HEK293 (cell line): ENCODE measurements at regions not wholly inside any gene's neighbourhood (a gene's known extent, or its start where the extent isn't known, plus 50 kb on each side); places are given as distances from the start of the nearest gene placed in this dataset.

Source experiments
- PRDM1 ChIP-seq: fragments of 450-650 bp; formaldehyde crosslinking; IDR thresholded peaks from 2 replicates; pipeline ENCODE4; 2016; ENCODE audit warnings: missing biosample characterization, missing genetic modification characterization
- RBAK ChIP-seq: fragments of 450-650 bp; formaldehyde crosslinking; IDR thresholded peaks from 2 replicates; pipeline ENCODE4 v1.5.1; 2016; ENCODE audit warnings: missing biosample characterization, missing genetic modification characterization
- SP7 ChIP-seq: fragments of 450-650 bp; formaldehyde crosslinking; IDR thresholded peaks from 2 replicates; pipeline ENCODE4 v1.5.1; 2016; ENCODE audit warnings: missing biosample characterization, missing genetic modification characterization
- TCF7L2 ChIP-seq: IDR thresholded peaks from 2 replicates; pipeline ENCODE4 v1.6.1; 2011; ENCODE audit warnings: low read depth, mild to moderate bottlenecking, inconsistent platforms, low read length, moderate library complexity, borderline replicate concordance
- TRIM28 ChIP-seq: IDR thresholded peaks from 2 replicates; pipeline ENCODE4 v1.6.1; 2011; ENCODE audit warnings: low read length, control low read depth, borderline replicate concordance
- YY2 ChIP-seq: fragments of 450-650 bp; formaldehyde crosslinking; IDR thresholded peaks from 2 replicates; pipeline ENCODE4 v1.5.1; 2016; ENCODE audit warnings: missing biosample characterization, missing genetic modification characterization
- ZBTB1 ChIP-seq: fragments of 450-650 bp; formaldehyde crosslinking; IDR thresholded peaks from 2 replicates; pipeline ENCODE4 v1.5.1; 2016; ENCODE audit warnings: missing biosample characterization, missing genetic modification characterization
- ZFP3 ChIP-seq: fragments of 450-650 bp; formaldehyde crosslinking; IDR thresholded peaks from 2 replicates; pipeline ENCODE4 v1.5.1; 2016; ENCODE audit warnings: low read depth, missing biosample characterization, missing genetic modification characterization
- ZFP41 ChIP-seq: fragments of 450-650 bp; formaldehyde crosslinking; IDR thresholded peaks from 2 replicates; pipeline ENCODE4 v1.5.1; 2016; ENCODE audit warnings: missing biosample characterization, missing genetic modification characterization, borderline replicate concordance
- ZFP69B ChIP-seq: fragments of 450-650 bp; formaldehyde crosslinking; IDR thresholded peaks from 2 replicates; pipeline ENCODE4 v1.5.1; 2016; ENCODE audit warnings: missing biosample characterization, missing genetic modification characterization
- ZNF16 ChIP-seq: fragments of 450-650 bp; formaldehyde crosslinking; IDR thresholded peaks from 2 replicates; pipeline ENCODE4 v1.5.1; 2016; ENCODE audit warnings: low read depth, missing biosample characterization, missing genetic modification characterization
- ZNF350 ChIP-seq: fragments of 450-650 bp; formaldehyde crosslinking; IDR thresholded peaks from 2 replicates; pipeline ENCODE4 v1.5.0; 2017; ENCODE audit warnings: missing biosample characterization, mild to moderate bottlenecking, missing genetic modification characterization
- ZNF366 ChIP-seq: fragments of 450-650 bp; formaldehyde crosslinking; conservative IDR thresholded peaks from 2 replicates; pipeline ENCODE4 v1.5.1; 2016; ENCODE audit warnings: missing biosample characterization, missing genetic modification characterization
- ZNF391 ChIP-seq: fragments of 450-650 bp; formaldehyde crosslinking; IDR thresholded peaks from 2 replicates; pipeline ENCODE4 v1.5.1; 2016; ENCODE audit warnings: low read depth, missing biosample characterization, missing genetic modification characterization, borderline replicate concordance
- ZNF416 ChIP-seq: fragments of 450-650 bp; formaldehyde crosslinking; IDR thresholded peaks from 2 replicates; pipeline ENCODE4 v1.5.1; 2016; ENCODE audit warnings: missing biosample characterization, missing genetic modification characterization
- ZNF423 ChIP-seq: fragments of 450-650 bp; formaldehyde crosslinking; IDR thresholded peaks from 2 replicates; pipeline ENCODE4 v1.5.1; 2016; ENCODE audit warnings: missing biosample characterization, missing genetic modification characterization
- ZNF426 ChIP-seq: fragments of 450-650 bp; formaldehyde crosslinking; IDR thresholded peaks from 2 replicates; pipeline ENCODE4 v1.5.1; 2017; ENCODE audit warnings: missing biosample characterization, missing genetic modification characterization, mild to moderate bottlenecking, inconsistent platforms, moderate library complexity
- ZNF549 ChIP-seq: fragments of 450-650 bp; IDR thresholded peaks from 2 replicates; pipeline ENCODE4 v1.5.1; 2018; ENCODE audit warnings: missing biosample characterization, missing genetic modification characterization, mild to moderate bottlenecking, inconsistent platforms, moderate library complexity
- ZNF600 ChIP-seq: fragments of 450-650 bp; formaldehyde crosslinking; IDR thresholded peaks from 2 replicates; pipeline ENCODE4 v1.5.1; 2016; ENCODE audit warnings: missing biosample characterization, missing genetic modification characterization
- ZNF621 ChIP-seq: fragments of 450-650 bp; formaldehyde crosslinking; IDR thresholded peaks from 2 replicates; pipeline ENCODE4 v1.5.1; 2017; ENCODE audit warnings: missing biosample characterization, missing genetic modification characterization
- ZNF654 ChIP-seq: fragments of 450-650 bp; formaldehyde crosslinking; IDR thresholded peaks from 2 replicates; pipeline ENCODE4 v1.5.1; 2016; ENCODE audit warnings: low read depth, missing biosample characterization, missing genetic modification characterization
- ZNF76 ChIP-seq: fragments of 450-650 bp; formaldehyde crosslinking; IDR thresholded peaks from 2 replicates; pipeline ENCODE4; 2016; ENCODE audit warnings: low read depth, missing biosample characterization, missing genetic modification characterization, borderline replicate concordance
- ZSCAN16 ChIP-seq: fragments of 450-650 bp; formaldehyde crosslinking; IDR thresholded peaks from 2 replicates; pipeline ENCODE4 v1.5.1; 2016; ENCODE audit warnings: missing biosample characterization, missing genetic modification characterization
- TF ChIP-seq, protein P1 (sequence below): fragments of 450-650 bp; formaldehyde crosslinking; IDR thresholded peaks from 2 replicates; pipeline ENCODE4 v1.5.1; 2016; ENCODE audit warnings: missing biosample characterization, missing genetic modification characterization
- TF ChIP-seq, protein P2 (sequence below): fragments of 450-650 bp; IDR thresholded peaks from 2 replicates; pipeline ENCODE4 v1.5.1; 2018; ENCODE audit warnings: missing biosample characterization, mild to moderate bottlenecking, missing genetic modification characterization
- TF ChIP-seq, protein P3 (sequence below): fragments of 450-650 bp; formaldehyde crosslinking; IDR thresholded peaks from 2 replicates; pipeline ENCODE4 v1.5.1; 2016; ENCODE audit warnings: missing biosample characterization, missing genetic modification characterization
- TF ChIP-seq, protein P4 (sequence below): fragments of 450-650 bp; formaldehyde crosslinking; IDR thresholded peaks from 2 replicates; pipeline ENCODE4 v1.5.1; 2016; ENCODE audit warnings: missing biosample characterization, missing genetic modification characterization
- TF ChIP-seq, protein P5 (sequence below): fragments of 450-650 bp; formaldehyde crosslinking; IDR thresholded peaks from 2 replicates; pipeline ENCODE4 v1.5.1; 2016; ENCODE audit warnings: missing biosample characterization, missing genetic modification characterization, borderline replicate concordance

DNA sequence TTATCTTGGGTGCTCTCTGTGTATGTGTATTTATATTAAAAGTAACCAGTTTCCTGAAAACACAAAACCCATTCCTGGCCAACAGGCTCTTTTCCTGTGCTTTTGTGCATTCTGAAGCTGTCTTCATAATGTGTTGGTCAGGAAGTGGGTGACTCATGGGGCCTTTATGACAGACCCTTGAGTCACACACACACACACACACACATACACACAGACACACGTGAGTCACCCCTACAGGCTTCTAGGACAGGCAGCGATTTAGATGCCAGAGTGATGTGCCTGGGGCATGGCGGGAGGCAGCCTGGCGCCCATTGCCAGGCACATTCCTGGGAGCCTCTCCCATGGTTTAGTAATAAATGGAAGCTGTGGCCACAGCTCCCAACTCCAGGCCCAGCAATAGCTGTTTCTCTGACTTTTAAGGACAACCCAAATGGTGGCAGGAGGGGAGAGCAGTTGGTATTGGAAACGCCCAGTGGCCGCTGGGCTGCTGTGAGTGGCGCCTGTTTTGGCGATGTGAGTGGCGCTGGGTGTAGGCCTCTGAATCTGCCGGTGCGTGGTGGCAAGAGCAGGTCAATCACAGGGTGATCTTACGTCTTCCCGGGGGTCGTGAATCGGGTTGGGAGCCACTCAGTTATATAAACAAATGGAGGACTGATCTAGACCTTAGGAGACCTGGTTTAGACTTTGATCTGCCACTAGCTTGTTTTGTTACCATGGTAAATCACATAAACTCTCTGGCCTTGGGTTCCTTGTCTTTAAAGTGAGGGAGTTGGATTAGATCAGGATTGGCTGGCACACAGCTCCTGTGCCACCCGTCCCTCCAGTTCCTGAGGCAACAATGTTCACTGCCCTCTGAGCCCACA, 150.7 kb upstream of the DLX2 start (continued):
- TF ChIP-seq, protein P1, sequence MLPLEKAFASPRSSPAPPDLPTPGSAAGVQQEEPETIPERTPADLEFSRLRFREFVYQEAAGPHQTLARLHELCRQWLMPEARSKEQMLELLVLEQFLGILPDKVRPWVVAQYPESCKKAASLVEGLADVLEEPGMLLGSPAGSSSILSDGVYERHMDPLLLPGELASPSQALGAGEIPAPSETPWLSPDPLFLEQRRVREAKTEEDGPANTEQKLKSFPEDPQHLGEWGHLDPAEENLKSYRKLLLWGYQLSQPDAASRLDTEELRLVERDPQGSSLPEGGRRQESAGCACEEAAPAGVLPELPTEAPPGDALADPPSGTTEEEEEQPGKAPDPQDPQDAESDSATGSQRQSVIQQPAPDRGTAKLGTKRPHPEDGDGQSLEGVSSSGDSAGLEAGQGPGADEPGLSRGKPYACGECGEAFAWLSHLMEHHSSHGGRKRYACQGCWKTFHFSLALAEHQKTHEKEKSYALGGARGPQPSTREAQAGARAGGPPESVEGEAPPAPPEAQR (tag by site-specific recombination), result 0 out of 2 replicates have a peak, but pooled peaks have one; percentile 15
- TF ChIP-seq RBAK (tag by site-specific recombination) (peak; percentile 79; the same call in 1 of the 2 replicates), ZBTB1 (tag by site-specific recombination) (no peak), TCF7L2 (no peak), TRIM28 (peak; percentile 34; the same call in 1 of the 2 replicates), ZNF549 (tag by site-specific recombination) (no peak), ZFP69B (tag by site-specific recombination) (peak; percentile 84), SP7 (tag by site-specific recombination) (peak; percentile 93), ZNF391 (tag by site-specific recombination) (peak; percentile 78; the same call in 1 of the 2 replicates), ZNF16 (tag by site-specific recombination) (no peak), ZNF654 (no peak), ZNF423 (no peak), YY2 (tag by site-specific recombination) (peak; percentile 68), ZNF621 (tag by site-specific recombination) (0 out of 2 replicates have a peak, but pooled peaks have one; percentile 46), ZFP41 (tag by site-specific recombination) (no peak), ZNF600 (tag by site-specific recombination) (peak; percentile 62), ZNF426 (tag by site-specific recombination) (no peak), ZNF366 (tag by site-specific recombination) (peak; percentile 71), ZNF350 (tag by site-specific recombination) (no peak), ZFP3 (tag by site-specific recombination) (no peak), ZSCAN16 (tag by site-specific recombination) (no peak), ZNF416 (tag by site-specific recombination) (0 out of 2 replicates have a peak, but pooled peaks have one; percentile 35), ZNF76 (tag by site-specific recombination) (no peak), PRDM1 (tag by site-specific recombination) (no peak)
- TF ChIP-seq, protein P2, sequence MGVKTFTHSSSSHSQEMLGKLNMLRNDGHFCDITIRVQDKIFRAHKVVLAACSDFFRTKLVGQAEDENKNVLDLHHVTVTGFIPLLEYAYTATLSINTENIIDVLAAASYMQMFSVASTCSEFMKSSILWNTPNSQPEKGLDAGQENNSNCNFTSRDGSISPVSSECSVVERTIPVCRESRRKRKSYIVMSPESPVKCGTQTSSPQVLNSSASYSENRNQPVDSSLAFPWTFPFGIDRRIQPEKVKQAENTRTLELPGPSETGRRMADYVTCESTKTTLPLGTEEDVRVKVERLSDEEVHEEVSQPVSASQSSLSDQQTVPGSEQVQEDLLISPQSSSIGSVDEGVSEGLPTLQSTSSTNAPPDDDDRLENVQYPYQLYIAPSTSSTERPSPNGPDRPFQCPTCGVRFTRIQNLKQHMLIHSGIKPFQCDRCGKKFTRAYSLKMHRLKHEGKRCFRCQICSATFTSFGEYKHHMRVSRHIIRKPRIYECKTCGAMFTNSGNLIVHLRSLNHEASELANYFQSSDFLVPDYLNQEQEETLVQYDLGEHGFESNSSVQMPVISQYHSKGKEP (tag by site-specific recombination), result no peak
- TF ChIP-seq, protein P3, sequence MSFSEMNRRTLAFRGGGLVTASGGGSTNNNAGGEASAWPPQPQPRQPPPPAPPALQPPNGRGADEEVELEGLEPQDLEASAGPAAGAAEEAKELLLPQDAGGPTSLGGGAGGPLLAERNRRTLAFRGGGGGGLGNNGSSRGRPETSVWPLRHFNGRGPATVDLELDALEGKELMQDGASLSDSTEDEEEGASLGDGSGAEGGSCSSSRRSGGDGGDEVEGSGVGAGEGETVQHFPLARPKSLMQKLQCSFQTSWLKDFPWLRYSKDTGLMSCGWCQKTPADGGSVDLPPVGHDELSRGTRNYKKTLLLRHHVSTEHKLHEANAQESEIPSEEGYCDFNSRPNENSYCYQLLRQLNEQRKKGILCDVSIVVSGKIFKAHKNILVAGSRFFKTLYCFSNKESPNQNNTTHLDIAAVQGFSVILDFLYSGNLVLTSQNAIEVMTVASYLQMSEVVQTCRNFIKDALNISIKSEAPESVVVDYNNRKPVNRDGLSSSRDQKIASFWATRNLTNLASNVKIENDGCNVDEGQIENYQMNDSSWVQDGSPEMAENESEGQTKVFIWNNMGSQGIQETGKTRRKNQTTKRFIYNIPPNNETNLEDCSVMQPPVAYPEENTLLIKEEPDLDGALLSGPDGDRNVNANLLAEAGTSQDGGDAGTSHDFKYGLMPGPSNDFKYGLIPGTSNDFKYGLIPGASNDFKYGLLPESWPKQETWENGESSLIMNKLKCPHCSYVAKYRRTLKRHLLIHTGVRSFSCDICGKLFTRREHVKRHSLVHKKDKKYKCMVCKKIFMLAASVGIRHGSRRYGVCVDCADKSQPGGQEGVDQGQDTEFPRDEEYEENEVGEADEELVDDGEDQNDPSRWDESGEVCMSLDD (tag by site-specific recombination), result peak; percentile 49; the same call in 1 of the 2 replicates
- TF ChIP-seq, protein P4, sequence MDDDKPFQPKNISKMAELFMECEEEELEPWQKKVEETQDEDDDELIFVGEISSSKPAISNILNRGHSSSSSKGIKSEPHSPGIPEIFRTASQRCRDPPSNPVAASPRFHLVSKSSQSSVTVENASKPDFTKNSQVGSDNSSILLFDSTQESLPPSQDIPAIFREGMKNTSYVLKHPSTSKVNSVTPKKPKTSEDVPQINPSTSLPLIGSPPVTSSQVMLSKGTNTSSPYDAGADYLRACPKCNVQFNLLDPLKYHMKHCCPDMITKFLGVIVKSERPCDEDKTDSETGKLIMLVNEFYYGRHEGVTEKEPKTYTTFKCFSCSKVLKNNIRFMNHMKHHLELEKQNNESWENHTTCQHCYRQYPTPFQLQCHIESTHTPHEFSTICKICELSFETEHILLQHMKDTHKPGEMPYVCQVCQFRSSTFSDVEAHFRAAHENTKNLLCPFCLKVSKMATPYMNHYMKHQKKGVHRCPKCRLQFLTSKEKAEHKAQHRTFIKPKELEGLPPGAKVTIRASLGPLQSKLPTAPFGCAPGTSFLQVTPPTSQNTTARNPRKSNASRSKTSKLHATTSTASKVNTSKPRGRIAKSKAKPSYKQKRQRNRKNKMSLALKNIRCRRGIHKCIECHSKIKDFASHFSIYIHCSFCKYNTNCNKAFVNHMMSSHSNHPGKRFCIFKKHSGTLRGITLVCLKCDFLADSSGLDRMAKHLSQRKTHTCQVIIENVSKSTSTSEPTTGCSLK (tag by site-specific recombination), result no peak
- TF ChIP-seq, protein P5, sequence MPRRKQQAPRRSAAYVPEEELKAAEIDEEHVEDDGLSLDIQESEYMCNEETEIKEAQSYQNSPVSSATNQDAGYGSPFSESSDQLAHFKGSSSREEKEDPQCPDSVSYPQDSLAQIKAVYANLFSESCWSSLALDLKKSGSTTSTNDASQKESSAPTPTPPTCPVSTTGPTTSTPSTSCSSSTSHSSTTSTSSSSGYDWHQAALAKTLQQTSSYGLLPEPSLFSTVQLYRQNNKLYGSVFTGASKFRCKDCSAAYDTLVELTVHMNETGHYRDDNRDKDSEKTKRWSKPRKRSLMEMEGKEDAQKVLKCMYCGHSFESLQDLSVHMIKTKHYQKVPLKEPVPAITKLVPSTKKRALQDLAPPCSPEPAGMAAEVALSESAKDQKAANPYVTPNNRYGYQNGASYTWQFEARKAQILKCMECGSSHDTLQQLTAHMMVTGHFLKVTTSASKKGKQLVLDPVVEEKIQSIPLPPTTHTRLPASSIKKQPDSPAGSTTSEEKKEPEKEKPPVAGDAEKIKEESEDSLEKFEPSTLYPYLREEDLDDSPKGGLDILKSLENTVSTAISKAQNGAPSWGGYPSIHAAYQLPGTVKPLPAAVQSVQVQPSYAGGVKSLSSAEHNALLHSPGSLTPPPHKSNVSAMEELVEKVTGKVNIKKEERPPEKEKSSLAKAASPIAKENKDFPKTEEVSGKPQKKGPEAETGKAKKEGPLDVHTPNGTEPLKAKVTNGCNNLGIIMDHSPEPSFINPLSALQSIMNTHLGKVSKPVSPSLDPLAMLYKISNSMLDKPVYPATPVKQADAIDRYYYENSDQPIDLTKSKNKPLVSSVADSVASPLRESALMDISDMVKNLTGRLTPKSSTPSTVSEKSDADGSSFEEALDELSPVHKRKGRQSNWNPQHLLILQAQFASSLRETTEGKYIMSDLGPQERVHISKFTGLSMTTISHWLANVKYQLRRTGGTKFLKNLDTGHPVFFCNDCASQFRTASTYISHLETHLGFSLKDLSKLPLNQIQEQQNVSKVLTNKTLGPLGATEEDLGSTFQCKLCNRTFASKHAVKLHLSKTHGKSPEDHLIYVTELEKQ, result peak; percentile 78; the same call in 1 of the 2 replicates
